H1 (cell line): ENCODE measurements at regions not wholly inside any gene's neighbourhood (a gene's known extent, or its start where the extent isn't known, plus 50 kb on each side); places are given as distances from the start of the nearest gene placed in this dataset.

Experiments used
- CTCF ChIA-PET: fragments of 300-600 bp; sonication (Branson Sonifier 250); formaldehyde crosslinking; loops from one replicate; lab custom pipeline; 2021; ENCODE audit not compliant: partially characterized antibody; lab: Charles Lee
- POLR2A ChIA-PET: fragments of 300-600 bp; sonication (Branson Sonifier 250); formaldehyde crosslinking; loops from one replicate; lab custom pipeline; 2021; ENCODE audit warnings: inconsistent platforms; ENCODE audit not compliant: partially characterized antibody; lab: Charles Lee
- DNase-seq, 2 experiments: peaks; one replicate each; pipeline versions ENCODE4 v3.0.0 to v3.0.0-alpha.2; 2010 to 2022; ENCODE audit warnings: low spot score in 2 of 2, low read depth in 1 of 2, mixed read lengths in 1 of 2
- FAIRE-seq: peaks from 2 replicates; lab custom pipeline; 2011; peaks lifted over from hg19 to GRCh38; lab: Jason Lieb, UNC
- H2AFZ ChIP-seq: 2 replicates; pipeline ENCODE4 v1.8.1; 2012; ENCODE audit warnings: low read length, inconsistent platforms
- H2AK5ac ChIP-seq: 2 replicates; pipeline ENCODE4 v1.6.1; 2013; ENCODE audit warnings: low read depth, low read length
- H2BK120ac ChIP-seq: replicated peaks from 2 replicates; pipeline ENCODE3; 2013; ENCODE audit warnings: low read depth, low read length, inconsistent platforms
- H2BK12ac ChIP-seq: 2 replicates; pipeline ENCODE4 v1.6.1; 2013; ENCODE audit warnings: low read depth, low read length
- H2BK15ac ChIP-seq: 2 replicates; pipeline ENCODE4 v1.6.1; 2013; ENCODE audit warnings: low read length
- H2BK20ac ChIP-seq: 2 replicates; pipeline ENCODE4 v1.6.1; 2013; ENCODE audit warnings: low read length
- H2BK5ac ChIP-seq: 2 replicates; pipeline ENCODE4 v1.6.1; 2013; ENCODE audit warnings: low read depth, low read length
- H3K14ac ChIP-seq: 2 replicates; pipeline ENCODE4 v1.6.1; 2013; ENCODE audit warnings: inconsistent platforms; ENCODE audit not compliant: insufficient read length
- H3K18ac ChIP-seq: 2 replicates; pipeline ENCODE4 v1.6.1; 2013; ENCODE audit warnings: low read length; ENCODE audit errors: extremely low read depth
- H3K23ac ChIP-seq: 2 replicates; pipeline ENCODE4 v1.6.1; 2013; ENCODE audit warnings: inconsistent platforms; ENCODE audit not compliant: insufficient read length
- H3K23me2 ChIP-seq: 2 replicates; pipeline ENCODE4 v1.6.1; 2013; ENCODE audit warnings: low read depth, low read length
- H3K27ac ChIP-seq: 2 replicates; pipeline ENCODE4 v1.6.1; 2011; ENCODE audit warnings: low read depth, low read length, inconsistent platforms
- H3K27me3 ChIP-seq, 4 experiments: replicated peaks in 1 of 4; 1 replicate in 1 of 4; 2 replicates in 3 of 4; pipeline versions ENCODE4 v1.6.1 to v1.8.1; 2011 to 2013; ENCODE audit warnings: low read length in 3 of 4, mild to moderate bottlenecking in 3 of 4, inconsistent platforms in 2 of 4, mixed read lengths in 2 of 4, moderate library complexity in 1 of 4; ENCODE audit not compliant: control insufficient read depth in 3 of 4, insufficient read depth in 3 of 4; ENCODE audit errors: extremely low read depth in 1 of 4
- H3K36me3 ChIP-seq, 4 experiments: 2 replicates each; pipeline versions ENCODE4 v1.6.1 to v1.8.1; 2011 to 2013; ENCODE audit warnings: mild to moderate bottlenecking in 4 of 4, low read length in 3 of 4, moderate library complexity in 2 of 4, control low read depth in 1 of 4, inconsistent platforms in 1 of 4; ENCODE audit not compliant: insufficient read depth in 4 of 4, control insufficient read depth in 2 of 4
- H3K4ac ChIP-seq: replicated peaks from 2 replicates; pipeline ENCODE3; 2013; ENCODE audit warnings: low read length, low read depth, mixed read lengths, inconsistent platforms; ENCODE audit not compliant: insufficient read length
- H3K4me1 ChIP-seq, 4 experiments: replicated peaks in 1 of 4; 1 replicate in 1 of 4; 2 replicates in 3 of 4; pipeline versions ENCODE4 v1.6.1 to v1.8.1; 2011 to 2013; ENCODE audit warnings: low read length in 3 of 4, inconsistent platforms in 2 of 4, mixed read lengths in 1 of 4; ENCODE audit not compliant: insufficient read depth in 4 of 4, control insufficient read depth in 3 of 4
- H3K4me2 ChIP-seq, 2 experiments: 2 replicates each; pipeline versions ENCODE4 v1.6.1 to v1.8.1; 2011 to 2013; ENCODE audit warnings: low read depth in 2 of 2, low read length in 2 of 2, control low read depth in 1 of 2, inconsistent platforms in 1 of 2, mild to moderate bottlenecking in 1 of 2; ENCODE audit not compliant: insufficient read depth in 1 of 2
- H3K4me3 ChIP-seq, 4 experiments: fragments of 200-600, 300-600 bp in 1 of 4; sonication (generic), shearing (Covaris generic), sonication (Bioruptor Twin) in 1 of 4; 2 replicates each; pipeline versions ENCODE4 v1.5.1 to v1.8.1; 2011 to 2016; ENCODE audit warnings: low read length in 4 of 4, low read depth in 3 of 4, control low read depth in 2 of 4, inconsistent platforms in 2 of 4, mild to moderate bottlenecking in 2 of 4, mixed read lengths in 1 of 4, moderate library complexity in 1 of 4; ENCODE audit not compliant: insufficient read depth in 2 of 4; ENCODE audit errors: extremely low read depth in 1 of 4
- H3K56ac ChIP-seq: replicated peaks from 2 replicates; pipeline ENCODE3; 2013; ENCODE audit warnings: low read depth, mild to moderate bottlenecking, mixed read lengths, low read length, inconsistent platforms; ENCODE audit not compliant: insufficient read length
- H3K79me1 ChIP-seq: 2 replicates; pipeline ENCODE4 v1.6.1; 2013; ENCODE audit warnings: low read depth, low read length, control low read depth
- H3K79me2 ChIP-seq, 2 experiments: 2 replicates each; pipeline versions ENCODE4 v1.6.1 to v1.8.1; 2012 to 2013; ENCODE audit warnings: low read length in 2 of 2, mild to moderate bottlenecking in 2 of 2, inconsistent platforms in 1 of 2; ENCODE audit not compliant: insufficient read depth in 2 of 2, control insufficient read depth in 1 of 2
- H3K9ac ChIP-seq, 4 experiments: replicated peaks in 1 of 4; 1 replicate in 1 of 4; 2 replicates in 3 of 4; pipeline versions ENCODE4 v1.6.1 to v1.8.1; 2011 to 2013; ENCODE audit warnings: low read depth in 3 of 4, low read length in 3 of 4, control low read depth in 2 of 4, mild to moderate bottlenecking in 2 of 4, moderate library complexity in 2 of 4, inconsistent platforms in 1 of 4; ENCODE audit errors: extremely low read depth in 1 of 4
- H3K9me3 ChIP-seq, 2 experiments: 2 replicates each; pipeline versions ENCODE4 v1.6.1 to v1.8.1; 2012 to 2013; ENCODE audit warnings: mild to moderate bottlenecking in 2 of 2, moderate library complexity in 2 of 2, control low read depth in 1 of 2, inconsistent platforms in 1 of 2, low read depth in 1 of 2, low read length in 1 of 2, mixed read lengths in 1 of 2; ENCODE audit not compliant: insufficient read depth in 2 of 2
- H4K20me1 ChIP-seq, 2 experiments: replicated peaks in 1 of 2; 2 replicates each; pipeline versions ENCODE3 to v1.8.1; 2011 to 2013; ENCODE audit warnings: inconsistent platforms in 2 of 2, low read length in 2 of 2, mild to moderate bottlenecking in 1 of 2; ENCODE audit not compliant: insufficient read depth in 2 of 2, control insufficient read depth in 1 of 2
- H4K5ac ChIP-seq: 2 replicates; pipeline ENCODE4 v1.6.1; 2013; ENCODE audit warnings: low read length, low read depth, mixed read lengths, inconsistent platforms; ENCODE audit not compliant: insufficient read length
- H4K8ac ChIP-seq: 2 replicates; pipeline ENCODE4 v1.8.0; 2013; ENCODE audit warnings: mild to moderate bottlenecking, moderate library complexity, low read length, inconsistent platforms; ENCODE audit not compliant: insufficient read depth; ENCODE audit errors: extremely low read depth
- H4K91ac ChIP-seq: replicated peaks from 2 replicates; pipeline ENCODE3; 2013; ENCODE audit warnings: low read length, mixed read lengths, inconsistent platforms; ENCODE audit not compliant: insufficient read length
- EZH2 ChIP-seq: fragments of 200-600 bp; sonication (generic); IDR thresholded peaks from 2 replicates; pipeline ENCODE4 v1.7.1; 2012; ENCODE audit warnings: low read depth, mild to moderate bottlenecking, moderate library complexity, low read length, inconsistent platforms; ENCODE audit not compliant: severe bottlenecking
- KDM4A ChIP-seq: IDR thresholded peaks from one replicate; pipeline ENCODE4 v1.7.1; 2012; ENCODE audit warnings: low read depth, mild to moderate bottlenecking, moderate library complexity, low read length, inconsistent platforms; ENCODE audit not compliant: severe bottlenecking
- MAFK ChIP-seq: IDR thresholded peaks from 2 replicates; pipeline ENCODE4 v1.6.1; 2012; ENCODE audit warnings: low read depth, mild to moderate bottlenecking, improper control_type of control experiment, low read length
- PHF8 ChIP-seq: fragments of 200-600 bp; sonication (generic); conservative IDR thresholded peaks from 2 replicates; pipeline ENCODE4 v1.7.1; 2012; ENCODE audit warnings: low read depth, mild to moderate bottlenecking, inconsistent platforms, low read length, moderate library complexity
- TAF1 ChIP-seq: IDR thresholded peaks from 2 replicates; pipeline ENCODE4 v1.6.1; 2011; ENCODE audit warnings: mild to moderate bottlenecking, low read depth, low read length
- TEAD4 ChIP-seq: IDR thresholded peaks from 2 replicates; pipeline ENCODE4 v1.6.1; 2012; ENCODE audit warnings: low read depth, low read length, inconsistent platforms, mixed read lengths
- WGBS, 2 experiments: shearing (Covaris generic) in 1 of 2; methylation state at CpG; one replicate each; pipeline versions ENCODE4 v1.1.6 to v1.1.7; 2013 to 2015; ENCODE audit warnings: low lambda C conversion rate in 2 of 2, mixed read lengths in 2 of 2, inconsistent platforms in 1 of 2, low coverage in 1 of 2, missing lambda C conversion rate in 1 of 2; ENCODE audit not compliant: insufficient replicate concordance in 2 of 2, insufficient coverage in 1 of 2, insufficient read length in 1 of 2; ENCODE audit errors: extremely low coverage in 1 of 2, missing lambda C conversion rate in 1 of 2; 5-methylcytosine and 5-hydroxymethylcytosine counted together
- TF ChIP-seq, protein P1 (sequence below): IDR thresholded peaks from 2 replicates; pipeline ENCODE4 v1.6.1; 2012; ENCODE audit warnings: low read length, inconsistent platforms
- TF ChIP-seq, protein P2 (sequence below): IDR thresholded peaks from 2 replicates; pipeline ENCODE4 v1.6.1; 2011; ENCODE audit warnings: low read depth, mild to moderate bottlenecking, low read length; ENCODE audit not compliant: insufficient read depth
- TF ChIP-seq, protein P3 (sequence below), 3 experiments: IDR thresholded peaks; 1 replicate in 2 of 3; 2 replicates in 1 of 3; pipeline versions ENCODE4 v1.5.1 to v1.6.1; 2011; ENCODE audit warnings: low read length in 3 of 3, mild to moderate bottlenecking in 3 of 3, inconsistent platforms in 2 of 3, low read depth in 1 of 3, moderate library complexity in 1 of 3; ENCODE audit not compliant: insufficient read depth in 1 of 3; ENCODE audit errors: control extremely low read depth in 1 of 3

DNA sequence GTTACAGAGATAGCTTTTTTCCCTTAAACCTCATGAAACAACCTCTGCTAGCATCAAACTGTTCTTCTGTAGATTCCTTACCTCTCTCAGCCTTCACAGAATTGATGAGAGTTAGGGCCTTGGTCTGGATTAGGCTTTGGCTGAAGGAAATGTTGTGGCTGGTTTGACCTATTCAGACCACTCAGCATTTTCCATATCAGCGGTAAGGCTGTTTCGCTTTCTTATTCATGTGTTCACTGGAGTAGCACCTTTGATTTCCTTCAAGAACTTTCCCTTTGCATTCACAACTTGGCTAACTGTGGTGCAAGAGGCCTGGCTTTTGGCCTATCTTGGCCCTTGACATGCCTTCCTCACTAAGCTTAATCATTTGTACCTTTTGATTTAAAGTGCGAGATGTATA lies 50.7 kb upstream of the NRXN3 start:
- H4K20me1 ChIP-seq, result no peaks in the 10 kb centered on the region
- no peak overlapping the region for H4K5ac ChIP-seq
- H3K18ac ChIP-seq, result no peak overlapping the region
- no peak overlapping the region for H3K14ac ChIP-seq
- H3K23me2 ChIP-seq, result no peaks in the 10 kb centered on the region; the same call in 1 of the 2 replicates
- no peak overlapping the region for H3K9ac ChIP-seq
- H3K4me1 ChIP-seq, result no peaks in the 10 kb centered on the region
- DNase-seq (no peak), FAIRE-seq (no peak)
- H2BK5ac ChIP-seq, result no peak overlapping the region
- ChIA-PET CTCF (interaction anchor here (0.6 to 0.8 kb wide), 2 partner anchors 36 to 729 kb away, joined by 3 read pairs; no protein-coding TSS in a partner anchor), POLR2A (no interaction called here)
- H2BK20ac ChIP-seq, result no peak overlapping the region
- H3K36me3 ChIP-seq, result no peaks in the 10 kb centered on the region
- no peaks in the 10 kb centered on the region for H3K9me3 ChIP-seq
- H3K27me3 ChIP-seq, result no peaks in the 10 kb centered on the region
- no peak overlapping the region for H2AFZ ChIP-seq
- no peak overlapping the region for H2AK5ac ChIP-seq
- H3K79me2 ChIP-seq, result no peaks in the 10 kb centered on the region
- H3K4me3 ChIP-seq, result no peak overlapping the region
- H3K27ac ChIP-seq, result no peak overlapping the region
- no peak overlapping the region for H4K91ac ChIP-seq
- H3K23ac ChIP-seq, result no peak overlapping the region
- H3K79me1 ChIP-seq, result no peaks in the 10 kb centered on the region
- no peak overlapping the region for H2BK15ac ChIP-seq
- H3K4ac ChIP-seq, result no peak overlapping the region
- no peak overlapping the region for H3K56ac ChIP-seq
- 86% methylated on average over 3 of the region's 3 CpGs; no CpG with 5 or more reads in 1 of the 2 experiments for WGBS, 2 experiments
- no peak overlapping the region for H2BK12ac ChIP-seq
- no peak overlapping the region for H2BK120ac ChIP-seq
- H3K4me2 ChIP-seq, result no peak overlapping the region
- no peak overlapping the region for H4K8ac ChIP-seq
- TF ChIP-seq, protein P1, sequence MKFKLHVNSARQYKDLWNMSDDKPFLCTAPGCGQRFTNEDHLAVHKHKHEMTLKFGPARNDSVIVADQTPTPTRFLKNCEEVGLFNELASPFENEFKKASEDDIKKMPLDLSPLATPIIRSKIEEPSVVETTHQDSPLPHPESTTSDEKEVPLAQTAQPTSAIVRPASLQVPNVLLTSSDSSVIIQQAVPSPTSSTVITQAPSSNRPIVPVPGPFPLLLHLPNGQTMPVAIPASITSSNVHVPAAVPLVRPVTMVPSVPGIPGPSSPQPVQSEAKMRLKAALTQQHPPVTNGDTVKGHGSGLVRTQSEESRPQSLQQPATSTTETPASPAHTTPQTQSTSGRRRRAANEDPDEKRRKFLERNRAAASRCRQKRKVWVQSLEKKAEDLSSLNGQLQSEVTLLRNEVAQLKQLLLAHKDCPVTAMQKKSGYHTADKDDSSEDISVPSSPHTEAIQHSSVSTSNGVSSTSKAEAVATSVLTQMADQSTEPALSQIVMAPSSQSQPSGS, result no peak
- TF ChIP-seq PHF8, result no peak
- no peak for TF ChIP-seq MAFK
- TF ChIP-seq, protein P2, sequence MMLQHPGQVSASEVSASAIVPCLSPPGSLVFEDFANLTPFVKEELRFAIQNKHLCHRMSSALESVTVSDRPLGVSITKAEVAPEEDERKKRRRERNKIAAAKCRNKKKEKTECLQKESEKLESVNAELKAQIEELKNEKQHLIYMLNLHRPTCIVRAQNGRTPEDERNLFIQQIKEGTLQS, result no peak
- TF ChIP-seq EZH2, result no peak
- TF ChIP-seq, protein P3, sequence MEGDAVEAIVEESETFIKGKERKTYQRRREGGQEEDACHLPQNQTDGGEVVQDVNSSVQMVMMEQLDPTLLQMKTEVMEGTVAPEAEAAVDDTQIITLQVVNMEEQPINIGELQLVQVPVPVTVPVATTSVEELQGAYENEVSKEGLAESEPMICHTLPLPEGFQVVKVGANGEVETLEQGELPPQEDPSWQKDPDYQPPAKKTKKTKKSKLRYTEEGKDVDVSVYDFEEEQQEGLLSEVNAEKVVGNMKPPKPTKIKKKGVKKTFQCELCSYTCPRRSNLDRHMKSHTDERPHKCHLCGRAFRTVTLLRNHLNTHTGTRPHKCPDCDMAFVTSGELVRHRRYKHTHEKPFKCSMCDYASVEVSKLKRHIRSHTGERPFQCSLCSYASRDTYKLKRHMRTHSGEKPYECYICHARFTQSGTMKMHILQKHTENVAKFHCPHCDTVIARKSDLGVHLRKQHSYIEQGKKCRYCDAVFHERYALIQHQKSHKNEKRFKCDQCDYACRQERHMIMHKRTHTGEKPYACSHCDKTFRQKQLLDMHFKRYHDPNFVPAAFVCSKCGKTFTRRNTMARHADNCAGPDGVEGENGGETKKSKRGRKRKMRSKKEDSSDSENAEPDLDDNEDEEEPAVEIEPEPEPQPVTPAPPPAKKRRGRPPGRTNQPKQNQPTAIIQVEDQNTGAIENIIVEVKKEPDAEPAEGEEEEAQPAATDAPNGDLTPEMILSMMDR (IDR thresholded peaks at IDR 0.05; ENCODE audit: control extremely low read depth in 1 of 3, insufficient read depth in 1 of 3, low read depth in 1 of 3, low read length in 3 of 3), result no peak
- TF ChIP-seq TEAD4, result no peak
- TF ChIP-seq TAF1, result no peak
- TF ChIP-seq KDM4A, result no peak
